Ascending aorta (tissue), 2 donors: ENCODE measurements at regions not wholly inside any gene's neighbourhood (a gene's known extent, or its start where the extent isn't known, plus 50 kb on each side); places are given as distances from the start of the nearest gene placed in this dataset.

Experiments
- DNase-seq, 2 donors: peaks; one replicate each; pipeline ENCODE4 v3.0.0-alpha.2; 2019; ENCODE audit warnings: low spot score in 2 of 2
- H3K27ac ChIP-seq, 2 donors: fragments of 200-600 bp; sonication (generic); one replicate each; pipeline ENCODE4 v1.5.1; 2016 to 2017; ENCODE audit warnings: mild to moderate bottlenecking in 1 of 2
- H3K27me3 ChIP-seq: fragments of 200-600 bp; sonication (generic); one replicate; pipeline ENCODE4 v1.5.1; 2017
- H3K36me3 ChIP-seq, 2 donors: fragments of 200-600 bp; sonication (generic); one replicate each; pipeline ENCODE4 v1.5.1; 2016
- H3K4me1 ChIP-seq, 2 donors: fragments of 200-600 bp; sonication (generic); one replicate each; pipeline ENCODE4 v1.5.1; 2016 to 2017; ENCODE audit warnings: mild to moderate bottlenecking in 1 of 2
- H3K4me3 ChIP-seq, 2 donors: fragments of 200-600 bp; sonication (generic); one replicate each; pipeline ENCODE4 v1.5.1; 2016 to 2017; ENCODE audit warnings: mild to moderate bottlenecking in 1 of 2
- H3K9me3 ChIP-seq, 2 donors: fragments of 200-600 bp; sonication (generic); one replicate each; pipeline ENCODE4 v1.5.1; 2016
- CTCF ChIP-seq, 3 experiments: fragments of 200-600 bp in 2 of 3; fragments of 450-650 bp in 1 of 3; sonication (generic) in 2 of 3; IDR thresholded peaks; one replicate each; pipeline ENCODE4 v1.5.1; 2016 to 2019; ENCODE audit warnings: antibody characterized with exemption in 3 of 3, mild to moderate bottlenecking in 1 of 3, moderate library complexity in 1 of 3
- intact Hi-C: fragments of 100-400 bp; cut with DNase I; formaldehyde crosslinking; loops from one replicate; pipeline ENCODE4 v1.15.1; 2023

- DNase-seq, result no peak
- Histone ChIP-seq H3K36me3 (no peaks in the 10 kb centered on the region), H3K27me3 (no peaks in the 10 kb centered on the region), H3K4me1 (no peaks in the 10 kb centered on the region), H3K27ac (no peak overlapping the region), H3K4me3 (no peak overlapping the region), H3K9me3 (no peaks in the 10 kb centered on the region)
- intact Hi-C loops, result no loop called here
- no peak for TF ChIP-seq CTCF (IDR thresholded peaks at IDR 0.05)
Measured at GRCh38 chr9:107698779-107699178, 209.2 kb upstream of the KLF4 start.

- no peaks in the 10 kb centered on the region for H3K27me3 ChIP-seq
- no peaks in the 10 kb centered on the region for H3K9me3 ChIP-seq
- no peak for TF ChIP-seq CTCF (IDR thresholded peaks at IDR 0.05)
- H3K36me3 ChIP-seq, result no peaks in the 10 kb centered on the region
- H3K27ac ChIP-seq, result no peak overlapping the region
- no peaks in the 10 kb centered on the region for H3K4me1 ChIP-seq
- DNase-seq, result no peak
- intact Hi-C loops, result no loop called here
- no peak overlapping the region for H3K4me3 ChIP-seq
Measured at GRCh38 chr9:107696302-107696701, 206.7 kb upstream of the KLF4 start.

GRCh38 chr9:107694390-107694789, 204.8 kb upstream of the KLF4 start:
- H3K36me3 ChIP-seq, result no peaks in the 10 kb centered on the region
- intact Hi-C loops, result no loop called here
- H3K9me3 ChIP-seq, result no peaks in the 10 kb centered on the region
- no peak overlapping the region for H3K27ac ChIP-seq
- no peak for TF ChIP-seq CTCF (IDR thresholded peaks at IDR 0.05)
- no peaks in the 10 kb centered on the region for H3K27me3 ChIP-seq
- H3K4me3 ChIP-seq, result no peak overlapping the region
- no peaks in the 10 kb centered on the region for H3K4me1 ChIP-seq
- DNase-seq, result no peak

- TF ChIP-seq CTCF (IDR thresholded peaks at IDR 0.05), result no peak
- H3K4me3 ChIP-seq, result no peak overlapping the region
- intact Hi-C loops, result no loop called here
- H3K4me1 ChIP-seq, result no peaks in the 10 kb centered on the region
- no peaks in the 10 kb centered on the region for H3K9me3 ChIP-seq
- DNase-seq, result no peak
- H3K36me3 ChIP-seq, result no peaks in the 10 kb centered on the region
- no peak overlapping the region for H3K27ac ChIP-seq
- no peaks in the 10 kb centered on the region for H3K27me3 ChIP-seq
Measured at GRCh38 chr9:107693625-107694326, 204.2 kb upstream of the KLF4 start.

- TF ChIP-seq CTCF (IDR thresholded peaks at IDR 0.05), result no peak
- no peaks in the 10 kb centered on the region for H3K4me1 ChIP-seq
- no peak overlapping the region for H3K4me3 ChIP-seq
- no peaks in the 10 kb centered on the region for H3K36me3 ChIP-seq
- no peak overlapping the region for H3K27ac ChIP-seq
- H3K9me3 ChIP-seq, result no peaks in the 10 kb centered on the region
- H3K27me3 ChIP-seq, result no peaks in the 10 kb centered on the region
- DNase-seq, result no peak
- intact Hi-C loops, result no loop called here
Measured at GRCh38 chr9:107691664-107692063, 202.1 kb upstream of the KLF4 start.

GRCh38 chr9:107690021-107690420, 200.5 kb upstream of the KLF4 start:
- no peak for DNase-seq
- Histone ChIP-seq H3K27me3 (no peaks in the 10 kb centered on the region), H3K9me3 (no peaks in the 10 kb centered on the region), H3K4me3 (no peak overlapping the region), H3K36me3 (no peaks in the 10 kb centered on the region), H3K27ac (no peak overlapping the region), H3K4me1 (peaks cover 0 to 7% of the 10 kb centered on the region in 2 donors)
- intact Hi-C loops, result no loop called here
- TF ChIP-seq CTCF (IDR thresholded peaks at IDR 0.05), result no peak
